Activated CD8-positive, alpha-beta memory T cell treated with anti-CD3 and anti-CD28 coated beads, Interleukin-2, amount 50 U/mL, for 1 hour (primary cell): ENCODE measurements at regions not wholly inside any gene's neighbourhood (a gene's known extent, or its start where the extent isn't known, plus 50 kb on each side); places are given as distances from the start of the nearest gene placed in this dataset.

ENCODE experiments used
- DNase-seq: peaks from one replicate; pipeline ENCODE4 v3.0.0-alpha.2; 2020; ENCODE audit errors: extremely low read depth

- no peak for DNase-seq
Measured at GRCh38 chr3:72567474-72567873, 280.8 kb downstream of the SHQ1 start.

GRCh38 chr3:72565593-72565992 is 282.7 kb downstream of the SHQ1 start:
- DNase-seq: no peak

- no peak for DNase-seq
Measured at GRCh38 chr3:72563690-72564370, 284.4 kb downstream of the SHQ1 start.

- DNase-seq: no peak
Measured at GRCh38 chr3:72560846-72561675, 287.2 kb downstream of the SHQ1 start.

- no peak for DNase-seq
Measured at GRCh38 chr3:72559385-72559784, 288.9 kb downstream of the SHQ1 start.

- no peak for DNase-seq
Measured at GRCh38 chr3:72558001-72558400, 290.2 kb downstream of the SHQ1 start.

- no peak for DNase-seq
Measured at GRCh38 chr3:72555714-72556113, 292.5 kb downstream of the SHQ1 start.

- DNase-seq: no peak
Measured at GRCh38 chr3:72554689-72555088, 293.6 kb downstream of the SHQ1 start.

- DNase-seq: no peak
Measured at GRCh38 chr3:72553298-72553697, 294.9 kb downstream of the SHQ1 start.

- no peak for DNase-seq
Measured at GRCh38 chr3:72550582-72551262, 297.5 kb downstream of the SHQ1 start.

- DNase-seq: no peak
Measured at GRCh38 chr3:72549761-72550581, 298.3 kb downstream of the SHQ1 start.

GRCh38 chr3:72548981-72549380 is 299.3 kb downstream of the SHQ1 start:
- DNase-seq: no peak

- no peak for DNase-seq
Measured at GRCh38 chr3:72548461-72548860, 299.8 kb downstream of the SHQ1 start.

GRCh38 chr3:72547183-72547582 is 301.1 kb downstream of the SHQ1 start:
- no peak for DNase-seq

- DNase-seq: no peak
Measured at GRCh38 chr3:72544239-72544638, 304.0 kb downstream of the SHQ1 start.

- DNase-seq: no peak
Measured at GRCh38 chr3:72543246-72543645, 305.0 kb downstream of the SHQ1 start.

- no peak for DNase-seq
Measured at GRCh38 chr3:72542781-72543180, 305.5 kb downstream of the SHQ1 start.

GRCh38 chr3:72539856-72540255 is 308.4 kb downstream of the SHQ1 start:
- DNase-seq: no peak

GRCh38 chr3:72538070-72538745 is 310.0 kb downstream of the SHQ1 start:
- DNase-seq: no peak

GRCh38 chr3:72537448-72537847 is 310.8 kb downstream of the SHQ1 start:
- no peak for DNase-seq

GRCh38 chr3:72536878-72537267 is 311.4 kb downstream of the SHQ1 start:
- DNase-seq: no peak
